Endothelial cell of umbilical vein (primary cell): ENCODE measurements at regions not wholly inside any gene's neighbourhood (a gene's known extent, or its start where the extent isn't known, plus 50 kb on each side); places are given as distances from the start of the nearest gene placed in this dataset.
A peak's percentile ranks its signal among the peaks of the same experiment; 100 is the strongest.

Experiments
- BruUV-seq: library from RNA; stranded (reverse); fragments of 400-500 nt; replicated peaks from 2 replicates; lab custom pipeline; 2021; lab: Mats Ljungman, UMichigan
- CTCF ChIA-PET: fragments of 300-600, 350-600 bp; sonication (Branson Sonifier 250); formaldehyde crosslinking; loops from one replicate; lab custom pipeline; 2021; ENCODE audit warnings: antibody characterized with exemption, inconsistent platforms; lab: Charles Lee
- POLR2A ChIA-PET: fragments of 300-600, 350-600 bp; sonication (Branson Sonifier 250); formaldehyde crosslinking; loops from one replicate; lab custom pipeline; 2021; ENCODE audit warnings: antibody characterized with exemption, inconsistent platforms; lab: Charles Lee
- DNase-seq: peaks from one replicate; pipeline ENCODE4 v3.0.0-alpha.2; 2011; ENCODE audit warnings: low read depth, low spot score
- FAIRE-seq: peaks from 2 replicates; lab custom pipeline; 2011; peaks lifted over from hg19 to GRCh38; lab: Jason Lieb, UNC
- H2AFZ ChIP-seq: 2 replicates; pipeline ENCODE4 v1.6.0; 2012; ENCODE audit warnings: low read depth, low read length, control low read depth, inconsistent platforms
- H3K27ac ChIP-seq: 2 replicates; pipeline ENCODE4 v1.5.1; 2011; ENCODE audit warnings: low read depth, mild to moderate bottlenecking, control low read depth, low read length, moderate library complexity; ENCODE audit not compliant: insufficient read depth
- H3K27me3 ChIP-seq, 2 experiments: 2 replicates each; pipeline versions ENCODE4 v1.6.0 to v1.6.1; 2011; ENCODE audit warnings: low read length in 2 of 2, mixed read lengths in 1 of 2; ENCODE audit not compliant: control insufficient read depth in 2 of 2, insufficient read depth in 2 of 2
- H3K36me3 ChIP-seq, 2 experiments: 2 replicates in 1 of 2; 3 replicates in 1 of 2; pipeline ENCODE4 v1.5.1; 2011; ENCODE audit warnings: low read length in 2 of 2, mild to moderate bottlenecking in 1 of 2, moderate library complexity in 1 of 2; ENCODE audit not compliant: control insufficient read depth in 2 of 2, insufficient read depth in 2 of 2; ENCODE audit errors: extremely low read depth in 1 of 2
- H3K4me1 ChIP-seq: 3 replicates; pipeline ENCODE4 v1.5.1; 2011; ENCODE audit warnings: mild to moderate bottlenecking, low read length; ENCODE audit not compliant: control insufficient read depth, insufficient read depth; ENCODE audit errors: extremely low read depth
- H3K4me2 ChIP-seq: 2 replicates; pipeline ENCODE4 v1.6.1; 2011; ENCODE audit warnings: low read length, control low read depth, mixed read lengths; ENCODE audit not compliant: insufficient read depth
- H3K4me3 ChIP-seq, 3 experiments: fragments of 200-600 bp in 1 of 3; sonication (generic), shearing (Covaris generic) in 1 of 3; replicated peaks in 1 of 3; 2 replicates each; pipeline ENCODE4 v1.5.1; 2011 to 2016; ENCODE audit warnings: control low read depth in 3 of 3, low read length in 3 of 3, mild to moderate bottlenecking in 2 of 3, inconsistent platforms in 1 of 3, low read depth in 1 of 3, moderate library complexity in 1 of 3; ENCODE audit not compliant: insufficient read depth in 1 of 3
- H3K79me2 ChIP-seq: 2 replicates; pipeline ENCODE4 v1.6.0; 2012; ENCODE audit warnings: low read length, inconsistent platforms; ENCODE audit not compliant: control insufficient read depth, insufficient read depth
- H3K9ac ChIP-seq: replicated peaks from 2 replicates; pipeline ENCODE3; 2011; ENCODE audit warnings: low read length, control low read depth; ENCODE audit not compliant: insufficient read depth; ENCODE audit errors: extremely low read depth
- H3K9me1 ChIP-seq: replicated peaks from 3 replicates; pipeline ENCODE4 v1.6.0; 2011; ENCODE audit warnings: mild to moderate bottlenecking, low read length; ENCODE audit not compliant: control insufficient read depth, insufficient read depth; ENCODE audit errors: extremely low read depth
- H3K9me3 ChIP-seq: replicated peaks from 2 replicates; pipeline ENCODE4 v1.5.1; 2012; ENCODE audit warnings: low read length, inconsistent platforms; ENCODE audit not compliant: control insufficient read depth, insufficient read depth
- H4K20me1 ChIP-seq: replicated peaks from 2 replicates; pipeline ENCODE3; 2011; ENCODE audit warnings: mild to moderate bottlenecking, low read length; ENCODE audit not compliant: control insufficient read depth, insufficient read depth; ENCODE audit errors: extremely low read depth
- EZH2 ChIP-seq: IDR thresholded peaks from 2 replicates; pipeline ENCODE4 v1.6.1; 2012; ENCODE audit warnings: borderline replicate concordance, low read depth, mild to moderate bottlenecking, moderate library complexity, low read length, inconsistent platforms; ENCODE audit not compliant: severe bottlenecking
- FOS ChIP-seq: IDR thresholded peaks from 2 replicates; pipeline ENCODE4 v1.6.1; 2011; ENCODE audit warnings: mild to moderate bottlenecking, low read length, moderate library complexity, borderline replicate concordance; ENCODE audit not compliant: insufficient read depth
- JUN ChIP-seq: IDR thresholded peaks from 2 replicates; pipeline ENCODE4 v1.6.1; 2011; ENCODE audit warnings: borderline replicate concordance, low read depth; ENCODE audit not compliant: insufficient read length, insufficient read depth
- POLR2AphosphoS5 ChIP-seq: IDR thresholded peaks from 2 replicates; pipeline ENCODE4 v1.6.1; 2012; ENCODE audit warnings: low read depth, mild to moderate bottlenecking, control low read depth, low read length, moderate library complexity; ENCODE audit not compliant: insufficient read depth
- dilution Hi-C: fragments of 300-500 bp; cut with MboI; formaldehyde crosslinking; loops from one replicate; pipeline ENCODE4 v1.15.0; 2019; ENCODE audit warnings: low sequenced_read_pairs; ENCODE audit not compliant: extremely low pct_ligation_motif_present
- intact Hi-C: fragments of 100-400 bp; cut with micrococcal nuclease; formaldehyde crosslinking; loops from one replicate; pipeline ENCODE4 v1.10.0; 2022
- TF ChIP-seq, protein P1 (sequence below), 2 donors: IDR thresholded peaks; 1 replicate in 1 of 2; 2 replicates in 1 of 2; pipeline ENCODE4 v1.5.1; 2011; ENCODE audit warnings: low read length in 2 of 2, mild to moderate bottlenecking in 2 of 2, moderate library complexity in 2 of 2, control low read depth in 1 of 2, inconsistent platforms in 1 of 2, low read depth in 1 of 2; ENCODE audit not compliant: insufficient read depth in 1 of 2; ENCODE audit errors: extremely low read depth in 1 of 2
- TF ChIP-seq, protein P2 (sequence below): IDR thresholded peaks from 2 replicates; pipeline ENCODE4 v1.6.1; 2011; ENCODE audit not compliant: insufficient read depth, insufficient read length

- Histone ChIP-seq H3K4me2 (no peak overlapping the region), H4K20me1 (no peaks in the 10 kb centered on the region), H2AFZ (no peak overlapping the region), H3K27ac (no peak overlapping the region), H3K27me3 (no peaks in the 10 kb centered on the region), H3K9me1 (no peaks in the 10 kb centered on the region), H3K4me3 (no peak overlapping the region), H3K79me2 (no peaks in the 10 kb centered on the region), H3K9ac (no peak overlapping the region), H3K4me1 (peaks cover 11% of the 10 kb centered on the region), H3K36me3 (no peaks in the 10 kb centered on the region), H3K9me3 (no peaks in the 10 kb centered on the region)
- dilution Hi-C loops: no loop called here
- FAIRE-seq (no peak), DNase-seq (peak; percentile 1)
- intact Hi-C loops: no loop called here
- TF ChIP-seq POLR2AphosphoS5 (no peak), EZH2 (no peak), JUN (no peak), FOS (no peak)
- TF ChIP-seq, protein P1, sequence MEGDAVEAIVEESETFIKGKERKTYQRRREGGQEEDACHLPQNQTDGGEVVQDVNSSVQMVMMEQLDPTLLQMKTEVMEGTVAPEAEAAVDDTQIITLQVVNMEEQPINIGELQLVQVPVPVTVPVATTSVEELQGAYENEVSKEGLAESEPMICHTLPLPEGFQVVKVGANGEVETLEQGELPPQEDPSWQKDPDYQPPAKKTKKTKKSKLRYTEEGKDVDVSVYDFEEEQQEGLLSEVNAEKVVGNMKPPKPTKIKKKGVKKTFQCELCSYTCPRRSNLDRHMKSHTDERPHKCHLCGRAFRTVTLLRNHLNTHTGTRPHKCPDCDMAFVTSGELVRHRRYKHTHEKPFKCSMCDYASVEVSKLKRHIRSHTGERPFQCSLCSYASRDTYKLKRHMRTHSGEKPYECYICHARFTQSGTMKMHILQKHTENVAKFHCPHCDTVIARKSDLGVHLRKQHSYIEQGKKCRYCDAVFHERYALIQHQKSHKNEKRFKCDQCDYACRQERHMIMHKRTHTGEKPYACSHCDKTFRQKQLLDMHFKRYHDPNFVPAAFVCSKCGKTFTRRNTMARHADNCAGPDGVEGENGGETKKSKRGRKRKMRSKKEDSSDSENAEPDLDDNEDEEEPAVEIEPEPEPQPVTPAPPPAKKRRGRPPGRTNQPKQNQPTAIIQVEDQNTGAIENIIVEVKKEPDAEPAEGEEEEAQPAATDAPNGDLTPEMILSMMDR (IDR thresholded peaks at IDR 0.05; ENCODE audit: extremely low read depth in 1 of 2, insufficient read depth in 1 of 2, low read depth in 1 of 2, low read length in 2 of 2): no peak
- TF ChIP-seq, protein P2, sequence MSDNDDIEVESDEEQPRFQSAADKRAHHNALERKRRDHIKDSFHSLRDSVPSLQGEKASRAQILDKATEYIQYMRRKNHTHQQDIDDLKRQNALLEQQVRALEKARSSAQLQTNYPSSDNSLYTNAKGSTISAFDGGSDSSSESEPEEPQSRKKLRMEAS: no peak
- ChIA-PET CTCF (no interaction called here), POLR2A (no interaction called here)
- no TSS peak for BruUV-seq
Observed at GRCh38 chr18:66825347-66825746, 221.5 kb upstream of the CDH19 start.
